ENCODE measurements at regions not wholly inside any gene's neighbourhood (a gene's known extent, or its start where the extent isn't known, plus 50 kb on each side); places are given as distances from the start of the nearest gene placed in this dataset.

GRCh38 chr14:89675590-89675989 lies 258.6 kb upstream of the FOXN3 start:
- H3K27me3 ChIP-seq (ENCODE audit: insufficient read depth, poor library complexity, severe bottlenecking): no peaks in the 10 kb centered on the region
- H3K27ac ChIP-seq (replicated peaks): no peak overlapping the region
- DNase-seq (ENCODE audit: low read depth in 1 of 2, low spot score in 1 of 2): no peak
- H3K4me3 ChIP-seq (replicated peaks; ENCODE audit: insufficient read depth, low read length): no peak overlapping the region
- no peak for TF ChIP-seq REST (IDR thresholded peaks at IDR 0.05; ENCODE audit: insufficient replicate concordance, low read depth)
- TF ChIP-seq POLR2AphosphoS5 (IDR thresholded peaks at IDR 0.05; ENCODE audit: low read depth): no peak
- TF ChIP-seq CTCF (IDR thresholded peaks at IDR 0.05; ENCODE audit: insufficient read depth, low read length): no peak
- no peak for TF ChIP-seq GABPA (IDR thresholded peaks at IDR 0.05; ENCODE audit: low read depth)
- TF ChIP-seq SPI1 (IDR thresholded peaks at IDR 0.05; ENCODE audit: borderline replicate concordance, low read depth): no peak

GRCh38 chr14:89674936-89675335 lies 257.9 kb upstream of the FOXN3 start:
- TF ChIP-seq GABPA (IDR thresholded peaks at IDR 0.05; ENCODE audit: low read depth) (no peak), REST (IDR thresholded peaks at IDR 0.05; ENCODE audit: insufficient replicate concordance, low read depth) (no peak), POLR2AphosphoS5 (IDR thresholded peaks at IDR 0.05; ENCODE audit: low read depth) (no peak), SPI1 (IDR thresholded peaks at IDR 0.05; ENCODE audit: borderline replicate concordance, low read depth) (no peak), CTCF (IDR thresholded peaks at IDR 0.05; ENCODE audit: insufficient read depth, low read length) (no peak)
- Histone ChIP-seq H3K27ac (replicated peaks) (no peak overlapping the region), H3K27me3 (ENCODE audit: insufficient read depth, poor library complexity, severe bottlenecking) (no peaks in the 10 kb centered on the region), H3K4me3 (replicated peaks; ENCODE audit: insufficient read depth, low read length) (no peak overlapping the region)
- DNase-seq (ENCODE audit: low read depth in 1 of 2, low spot score in 1 of 2): no peak

GRCh38 chr14:89674240-89674639 lies 257.2 kb upstream of the FOXN3 start:
- no peak for DNase-seq (ENCODE audit: low read depth in 1 of 2, low spot score in 1 of 2)
- no peak overlapping the region for H3K4me3 ChIP-seq (replicated peaks; ENCODE audit: insufficient read depth, low read length)
- no peaks in the 10 kb centered on the region for H3K27me3 ChIP-seq (ENCODE audit: insufficient read depth, poor library complexity, severe bottlenecking)
- TF ChIP-seq REST (IDR thresholded peaks at IDR 0.05; ENCODE audit: insufficient replicate concordance, low read depth) (no peak), CTCF (IDR thresholded peaks at IDR 0.05; ENCODE audit: insufficient read depth, low read length) (no peak), POLR2AphosphoS5 (IDR thresholded peaks at IDR 0.05; ENCODE audit: low read depth) (no peak), GABPA (IDR thresholded peaks at IDR 0.05; ENCODE audit: low read depth) (no peak), SPI1 (IDR thresholded peaks at IDR 0.05; ENCODE audit: borderline replicate concordance, low read depth) (no peak)
- H3K27ac ChIP-seq (replicated peaks): no peak overlapping the region
